DMS53 treated with DMSO at 0.1 percent for 48 hours (cell line): ENCODE measurements at regions not wholly inside any gene's neighbourhood (a gene's known extent, or its start where the extent isn't known, plus 50 kb on each side); places are given as distances from the start of the nearest gene placed in this dataset.

Experiments used
- DNase-seq: peaks from one replicate; lab custom pipeline; 2025; ENCODE audit not compliant: unreplicated experiment; lab: John Stamatoyannopoulos, UW

- no peak for DNase-seq
These were observed 184.2 kb downstream of the NSG2 start for GRCh38 chr5:174229514-174230370.

- DNase-seq: no peak
These were observed 186.5 kb downstream of the NSG2 start for GRCh38 chr5:174231956-174232487.

GRCh38 chr5:174234388-174234787 lies 188.9 kb downstream of the NSG2 start:
- no peak for DNase-seq

- DNase-seq: no peak
These were observed 189.9 kb downstream of the NSG2 start for GRCh38 chr5:174235221-174236011.

- no peak for DNase-seq
These were observed 190.6 kb downstream of the NSG2 start for GRCh38 chr5:174236070-174236469.

- no peak for DNase-seq
These were observed 194.2 kb downstream of the NSG2 start for GRCh38 chr5:174239718-174240117.

GRCh38 chr5:174242573-174242972 lies 197.1 kb downstream of the NSG2 start:
- no peak for DNase-seq

- no peak for DNase-seq
These were observed 198.4 kb downstream of the NSG2 start for GRCh38 chr5:174243904-174244303.

- no peak for DNase-seq
These were observed 200.1 kb downstream of the NSG2 start for GRCh38 chr5:174245516-174246075.

GRCh38 chr5:174246743-174247142 lies 201.2 kb downstream of the NSG2 start:
- no peak for DNase-seq

GRCh38 chr5:174247301-174247700 lies 201.8 kb downstream of the NSG2 start:
- no peak for DNase-seq

GRCh38 chr5:174251305-174252000 lies 205.9 kb downstream of the NSG2 start:
- no peak for DNase-seq

GRCh38 chr5:174252121-174252520 lies 206.6 kb downstream of the NSG2 start:
- no peak for DNase-seq

- DNase-seq: no peak
These were observed 214.4 kb downstream of the NSG2 start for GRCh38 chr5:174259696-174260420.

GRCh38 chr5:174271316-174271715 lies 225.8 kb downstream of the NSG2 start:
- DNase-seq: peak; percentile 63

- DNase-seq: no peak
These were observed 227.2 kb downstream of the NSG2 start for GRCh38 chr5:174272671-174273070.

GRCh38 chr5:174273325-174273724 lies 227.8 kb downstream of the NSG2 start:
- no peak for DNase-seq

- DNase-seq: no peak
These were observed 230.5 kb downstream of the NSG2 start for GRCh38 chr5:174275959-174276358.

GRCh38 chr5:174281089-174281760 lies 235.7 kb downstream of the NSG2 start:
- no peak for DNase-seq

- no peak for DNase-seq
These were observed 236.3 kb downstream of the NSG2 start for GRCh38 chr5:174281855-174282254.
